Right atrium auricular region (tissue), 2 donors: ENCODE measurements at regions not wholly inside any gene's neighbourhood (a gene's known extent, or its start where the extent isn't known, plus 50 kb on each side); places are given as distances from the start of the nearest gene placed in this dataset.
"Not testable (repeated sequence)": the region's sequence is repeated elsewhere in the genome, so short reads cannot be mapped to it uniquely, and the experiment has no call there.

Experiments used
- DNase-seq: peaks from one replicate; pipeline ENCODE4 v3.0.0-alpha.2; 2019; ENCODE audit warnings: low spot score
- H3K27ac ChIP-seq, 2 donors: fragments of 200-600 bp; sonication (generic); 1 replicate in 1 of 2; 2 replicates in 1 of 2; pipeline ENCODE4 v1.5.1; 2016 to 2019
- H3K27me3 ChIP-seq, 2 donors: fragments of 200-600 bp; sonication (generic); one replicate each; pipeline versions ENCODE4 v1.5.1 to v1.6.0; 2017 to 2019
- H3K36me3 ChIP-seq: fragments of 200-600 bp; sonication (generic); one replicate; pipeline ENCODE4 v1.5.1; 2016
- H3K4me1 ChIP-seq, 2 donors: fragments of 200-600 bp; sonication (generic); one replicate each; pipeline versions ENCODE4 v1.5.1 to v1.6.0; 2017 to 2019
- H3K4me3 ChIP-seq, 2 donors: fragments of 200-600 bp; sonication (generic); 1 replicate in 1 of 2; 2 replicates in 1 of 2; pipeline ENCODE4 v1.5.1; 2017 to 2019; ENCODE audit warnings: mild to moderate bottlenecking in 1 of 2, moderate library complexity in 1 of 2
- H3K9me3 ChIP-seq, 2 donors: fragments of 200-600 bp; sonication (generic); one replicate each; pipeline ENCODE4 v1.5.1; 2019
- CTCF ChIP-seq, 2 donors: fragments of 200-600 bp; sonication (generic); IDR thresholded peaks; one replicate each; pipeline ENCODE4 v1.5.1; 2019; ENCODE audit warnings: antibody characterized with exemption in 2 of 2

DNA sequence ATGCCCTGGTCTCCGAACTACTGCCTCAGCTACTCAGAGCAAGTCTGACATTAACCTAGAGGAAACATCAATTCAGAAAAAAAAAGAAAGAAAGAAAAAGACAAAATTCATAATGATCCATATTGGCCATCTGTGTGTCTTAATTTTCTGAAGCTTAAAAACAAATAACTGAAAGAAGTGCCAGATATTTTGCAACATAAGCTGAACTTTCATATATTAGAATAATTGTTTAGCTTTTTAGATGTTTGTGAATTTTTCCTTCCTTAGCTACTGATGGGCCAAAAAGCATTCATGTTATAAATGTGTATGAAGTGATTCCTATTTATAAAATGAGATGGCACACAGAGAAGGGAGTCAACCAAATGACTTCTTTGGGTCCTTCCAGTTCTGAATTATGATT lies 555.0 kb upstream of the CHAC2 start:
- no peak for TF ChIP-seq CTCF (IDR thresholded peaks at IDR 0.05)
- H3K9me3 ChIP-seq: no peaks in the 10 kb centered on the region
- peaks cover 0 to 20% of the 10 kb centered on the region in 2 donors for H3K4me1 ChIP-seq
- no peaks in the 10 kb centered on the region for H3K36me3 ChIP-seq
- no peak overlapping the region for H3K27ac ChIP-seq
- no peaks in the 10 kb centered on the region for H3K27me3 ChIP-seq
- DNase-seq: no peak
- H3K4me3 ChIP-seq: no peak overlapping the region

DNA sequence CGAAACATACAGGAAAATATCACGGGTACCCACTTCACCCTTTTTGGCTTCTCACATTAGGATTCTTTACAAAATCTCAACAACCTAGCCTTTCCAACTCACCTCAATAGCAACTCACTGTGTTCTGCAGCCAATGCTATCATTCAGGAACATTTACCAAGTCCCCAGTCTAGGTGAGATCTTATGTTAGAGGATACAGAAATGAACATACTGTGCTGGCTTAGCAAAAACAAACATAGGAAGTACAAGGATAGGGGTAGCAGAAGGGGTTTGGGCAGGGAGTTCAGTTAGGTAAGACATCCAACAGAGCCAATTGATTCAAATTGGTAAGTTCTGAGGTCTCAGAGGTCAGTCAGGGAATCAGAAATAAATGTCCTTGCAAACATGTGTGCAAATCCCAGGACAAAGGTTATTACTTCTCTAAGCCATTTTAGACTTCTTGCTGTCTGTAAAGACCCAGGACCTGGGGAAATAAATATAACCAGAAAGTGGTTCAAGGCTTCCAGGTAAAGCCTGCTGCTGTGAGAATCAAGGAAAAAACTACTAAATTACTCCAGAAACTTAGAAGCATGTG lies 556.3 kb upstream of the CHAC2 start:
- Histone ChIP-seq H3K27ac (no peak overlapping the region), H3K36me3 (no peaks in the 10 kb centered on the region), H3K9me3 (no peaks in the 10 kb centered on the region), H3K4me3 (no peak overlapping the region), H3K27me3 (no peaks in the 10 kb centered on the region), H3K4me1 (peaks cover 0 to 20% of the 10 kb centered on the region in 2 donors)
- no peak for DNase-seq
- TF ChIP-seq CTCF (IDR thresholded peaks at IDR 0.05): no peak

GRCh38 chr2:53210538-53210937 lies 557.1 kb upstream of the CHAC2 start:
- Histone ChIP-seq H3K4me3 (no peak overlapping the region), H3K27me3 (no peaks in the 10 kb centered on the region), H3K36me3 (no peaks in the 10 kb centered on the region), H3K9me3 (no peaks in the 10 kb centered on the region), H3K4me1 (peaks cover 0 to 20% of the 10 kb centered on the region in 2 donors), H3K27ac (no peak overlapping the region)
- no peak for TF ChIP-seq CTCF (IDR thresholded peaks at IDR 0.05)
- DNase-seq: no peak

DNA sequence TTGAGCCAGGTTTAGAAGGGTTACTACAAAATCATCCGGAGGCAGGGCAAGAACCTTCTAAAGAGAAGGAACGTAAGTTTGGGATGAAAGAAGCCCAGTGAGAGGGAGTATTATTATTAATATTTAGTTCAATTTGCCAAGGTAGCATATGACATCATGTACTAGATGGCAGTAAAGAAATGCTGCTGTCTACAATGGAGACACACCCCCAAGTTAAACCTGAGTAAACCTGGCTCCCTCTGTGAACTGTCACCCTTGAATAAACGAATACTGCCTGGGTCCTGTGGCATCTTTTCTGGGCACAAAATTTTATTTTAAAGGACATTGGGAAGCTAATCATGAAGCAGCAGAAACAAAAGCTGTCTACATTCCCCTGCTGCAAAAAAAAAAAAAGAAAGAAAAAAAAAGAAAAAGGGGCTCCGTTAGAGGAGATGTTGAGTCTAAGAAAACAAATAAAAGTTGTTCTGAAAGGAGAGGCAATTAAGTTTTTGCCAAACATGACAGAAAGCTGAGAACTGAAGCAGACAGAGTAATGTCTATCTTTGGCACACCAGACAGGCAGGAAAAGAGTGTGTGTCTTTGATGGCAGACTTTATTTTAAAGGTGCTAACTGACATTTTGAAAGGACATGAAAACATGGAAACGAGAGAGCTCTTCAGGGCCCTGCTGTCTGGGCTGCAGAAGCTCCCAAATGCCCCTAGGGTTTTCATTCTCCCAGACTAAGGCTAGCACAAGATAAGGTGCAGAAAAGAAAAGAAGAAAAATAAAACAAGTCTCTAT lies 557.7 kb upstream of the CHAC2 start:
- no peak for DNase-seq
- H3K27ac ChIP-seq: peak overlapping the region in 1 of 2 donors; percentile 38
- TF ChIP-seq CTCF (IDR thresholded peaks at IDR 0.05): no peak

GRCh38 chr2:53208815-53209214 lies 558.8 kb upstream of the CHAC2 start:
- peaks cover 0 to 20% of the 10 kb centered on the region in 2 donors for H3K4me1 ChIP-seq
- no peak for DNase-seq
- no peaks in the 10 kb centered on the region for H3K9me3 ChIP-seq
- H3K27me3 ChIP-seq: no peaks in the 10 kb centered on the region
- no peak for TF ChIP-seq CTCF (IDR thresholded peaks at IDR 0.05)
- peak overlapping the region in 1 of 2 donors; percentile 8 for H3K27ac ChIP-seq
- H3K36me3 ChIP-seq: no peaks in the 10 kb centered on the region
- no peak overlapping the region for H3K4me3 ChIP-seq

More for the DNA sequence above, 557.7 kb upstream of the CHAC2 start:
- H3K27me3 ChIP-seq: no peaks in the 10 kb centered on the region
- H3K4me1 ChIP-seq: peaks cover 0 to 20% of the 10 kb centered on the region in 2 donors
- no peaks in the 10 kb centered on the region for H3K36me3 ChIP-seq
- no peak overlapping the region for H3K4me3 ChIP-seq
- no peaks in the 10 kb centered on the region for H3K9me3 ChIP-seq

GRCh38 chr2:53206226-53206625 lies 561.4 kb upstream of the CHAC2 start:
- H3K4me1 ChIP-seq: peaks cover 0 to 20% of the 10 kb centered on the region in 2 donors
- H3K27ac ChIP-seq, DNase-seq, H3K36me3 ChIP-seq, H3K27me3 ChIP-seq, H3K4me3 ChIP-seq, H3K9me3 ChIP-seq: not testable (repeated sequence)
